ENCODE measurements at regions not wholly inside any gene's neighbourhood (a gene's known extent, or its start where the extent isn't known, plus 50 kb on each side); places are given as distances from the start of the nearest gene placed in this dataset.
"Not testable (repeated sequence)": the region's sequence is repeated elsewhere in the genome, so short reads cannot be mapped to it uniquely, and the experiment has no call there.

- H3K36me3 ChIP-seq (ENCODE audit: insufficient read depth, low read length): no peaks in the 10 kb centered on the region
- H2AFZ ChIP-seq (ENCODE audit: low read length): no peak overlapping the region
- H4K20me1 ChIP-seq (ENCODE audit: insufficient read depth, low read length, poor library complexity, severe bottlenecking): no peaks in the 10 kb centered on the region
- no peaks in the 10 kb centered on the region for H3K9me2 ChIP-seq (replicated peaks; ENCODE audit: low read depth, low read length)
- H3K4me3 ChIP-seq (ENCODE audit: low read length, poor library complexity, severe bottlenecking): no peak overlapping the region
- H3K9ac ChIP-seq (ENCODE audit: low read depth, low read length, poor library complexity, severe bottlenecking): no peak overlapping the region
- H3K27me3 ChIP-seq (ENCODE audit: insufficient read depth, low read length, poor library complexity, severe bottlenecking): no peaks in the 10 kb centered on the region
- no peak overlapping the region for H3K4me2 ChIP-seq (ENCODE audit: low read depth, low read length, poor library complexity, severe bottlenecking)
- H3K4me1 ChIP-seq (ENCODE audit: insufficient read depth, low read length, poor library complexity, severe bottlenecking): no peaks in the 10 kb centered on the region
- TF ChIP-seq EZH2phosphoT487 (IDR thresholded peaks at IDR 0.05; ENCODE audit: borderline replicate concordance): no peak
- no peak for TF ChIP-seq CTCF (conservative IDR thresholded peaks at IDR 0.05; ENCODE audit: low read length)
- H3K9me3 ChIP-seq (ENCODE audit: insufficient read depth, low read depth, low read length): no peaks in the 10 kb centered on the region
- no peaks in the 10 kb centered on the region for H3K79me2 ChIP-seq (ENCODE audit: insufficient read depth, low read length)
- no peaks in the 10 kb centered on the region for H3F3A ChIP-seq (ENCODE audit: low read depth)
These were observed 108.7 kb upstream of the KMT2C start for GRCh38 chr7:152544481-152544927.

- Histone ChIP-seq H3K4me2 (ENCODE audit: low read depth, low read length, poor library complexity, severe bottlenecking) (no peak overlapping the region), H2AFZ (ENCODE audit: low read length) (no peak overlapping the region), H3F3A (ENCODE audit: low read depth) (no peaks in the 10 kb centered on the region), H3K9me2 (replicated peaks; ENCODE audit: low read depth, low read length) (no peaks in the 10 kb centered on the region), H3K4me3 (ENCODE audit: low read length, poor library complexity, severe bottlenecking) (no peak overlapping the region), H3K9me3 (ENCODE audit: insufficient read depth, low read depth, low read length) (no peaks in the 10 kb centered on the region), H3K4me1 (ENCODE audit: insufficient read depth, low read length, poor library complexity, severe bottlenecking) (no peaks in the 10 kb centered on the region), H3K27me3 (ENCODE audit: insufficient read depth, low read length, poor library complexity, severe bottlenecking) (no peaks in the 10 kb centered on the region), H3K79me2 (ENCODE audit: insufficient read depth, low read length) (no peaks in the 10 kb centered on the region), H3K36me3 (ENCODE audit: insufficient read depth, low read length) (no peaks in the 10 kb centered on the region), H3K9ac (ENCODE audit: low read depth, low read length, poor library complexity, severe bottlenecking) (no peak overlapping the region), H4K20me1 (ENCODE audit: insufficient read depth, low read length, poor library complexity, severe bottlenecking) (no peaks in the 10 kb centered on the region)
- no peak for TF ChIP-seq CTCF (conservative IDR thresholded peaks at IDR 0.05; ENCODE audit: low read length)
- no peak for TF ChIP-seq EZH2phosphoT487 (IDR thresholded peaks at IDR 0.05; ENCODE audit: borderline replicate concordance)
These were observed 108.0 kb upstream of the KMT2C start for GRCh38 chr7:152543799-152544198.

GRCh38 chr7:152541892-152542291 is 106.1 kb upstream of the KMT2C start:
- Histone ChIP-seq H3F3A (ENCODE audit: low read depth) (no peaks in the 10 kb centered on the region), H3K9me3 (ENCODE audit: insufficient read depth, low read depth, low read length) (no peaks in the 10 kb centered on the region), H3K9me2 (replicated peaks; ENCODE audit: low read depth, low read length) (no peaks in the 10 kb centered on the region), H3K9ac (ENCODE audit: low read depth, low read length, poor library complexity, severe bottlenecking) (no peak overlapping the region), H3K4me3 (ENCODE audit: low read length, poor library complexity, severe bottlenecking) (no peak overlapping the region), H3K27me3 (ENCODE audit: insufficient read depth, low read length, poor library complexity, severe bottlenecking) (no peaks in the 10 kb centered on the region), H3K79me2 (ENCODE audit: insufficient read depth, low read length) (no peaks in the 10 kb centered on the region), H2AFZ (ENCODE audit: low read length) (no peak overlapping the region), H3K4me1 (ENCODE audit: insufficient read depth, low read length, poor library complexity, severe bottlenecking) (no peaks in the 10 kb centered on the region), H3K36me3 (ENCODE audit: insufficient read depth, low read length) (no peaks in the 10 kb centered on the region), H3K4me2 (ENCODE audit: low read depth, low read length, poor library complexity, severe bottlenecking) (no peak overlapping the region), H4K20me1 (ENCODE audit: insufficient read depth, low read length, poor library complexity, severe bottlenecking) (no peaks in the 10 kb centered on the region)
- no peak for TF ChIP-seq CTCF (conservative IDR thresholded peaks at IDR 0.05; ENCODE audit: low read length)
- no peak for TF ChIP-seq EZH2phosphoT487 (IDR thresholded peaks at IDR 0.05; ENCODE audit: borderline replicate concordance)

- H3K4me3 ChIP-seq (ENCODE audit: low read length, poor library complexity, severe bottlenecking); H3K9ac ChIP-seq (ENCODE audit: low read depth, low read length, poor library complexity, severe bottlenecking); H4K20me1 ChIP-seq (ENCODE audit: insufficient read depth, low read length, poor library complexity, severe bottlenecking); H3K4me2 ChIP-seq (ENCODE audit: low read depth, low read length, poor library complexity, severe bottlenecking); H3K79me2 ChIP-seq (ENCODE audit: insufficient read depth, low read length); H3K9me3 ChIP-seq (ENCODE audit: insufficient read depth, low read depth, low read length); H3K4me1 ChIP-seq (ENCODE audit: insufficient read depth, low read length, poor library complexity, severe bottlenecking); H3K36me3 ChIP-seq (ENCODE audit: insufficient read depth, low read length); H3K9me2 ChIP-seq (replicated peaks; ENCODE audit: low read depth, low read length); H3K27me3 ChIP-seq (ENCODE audit: insufficient read depth, low read length, poor library complexity, severe bottlenecking); H2AFZ ChIP-seq (ENCODE audit: low read length); H3F3A ChIP-seq (ENCODE audit: low read depth): not testable (repeated sequence)
These were observed 103.3 kb upstream of the KMT2C start for GRCh38 chr7:152539190-152539495.

GRCh38 chr7:152538346-152539189 is 102.8 kb upstream of the KMT2C start:
- not testable (repeated sequence) for H3K36me3 ChIP-seq (ENCODE audit: insufficient read depth, low read length); H4K20me1 ChIP-seq (ENCODE audit: insufficient read depth, low read length, poor library complexity, severe bottlenecking); H3K9ac ChIP-seq (ENCODE audit: low read depth, low read length, poor library complexity, severe bottlenecking); H3K27me3 ChIP-seq (ENCODE audit: insufficient read depth, low read length, poor library complexity, severe bottlenecking); H3K9me3 ChIP-seq (ENCODE audit: insufficient read depth, low read depth, low read length); H2AFZ ChIP-seq (ENCODE audit: low read length); H3F3A ChIP-seq (ENCODE audit: low read depth); H3K4me2 ChIP-seq (ENCODE audit: low read depth, low read length, poor library complexity, severe bottlenecking); H3K4me1 ChIP-seq (ENCODE audit: insufficient read depth, low read length, poor library complexity, severe bottlenecking); H3K4me3 ChIP-seq (ENCODE audit: low read length, poor library complexity, severe bottlenecking); H3K9me2 ChIP-seq (replicated peaks; ENCODE audit: low read depth, low read length); H3K79me2 ChIP-seq (ENCODE audit: insufficient read depth, low read length)

All from Loucy (cell line).